ENCODE measurements at regions not wholly inside any gene's neighbourhood (a gene's known extent, or its start where the extent isn't known, plus 50 kb on each side); places are given as distances from the start of the nearest gene placed in this dataset.

GRCh38 chr1:221933814-221934213 lies 191.9 kb upstream of the DUSP10 start:
- Mint-ChIP-seq H3K27ac (no peak overlapping the region), H3K9me3 (peaks cover 21% of the 10 kb centered on the region), H3K27me3 (ENCODE audit: insufficient read depth) (no peaks in the 10 kb centered on the region), H3K4me1 (no peaks in the 10 kb centered on the region), H3K4me3 (no peak overlapping the region), H3K36me3 (ENCODE audit: low read depth) (peaks cover 4% of the 10 kb centered on the region)
- Histone ChIP-seq H3K4me3 (ENCODE audit: low read length) (no peak overlapping the region), H3K9me3 (ENCODE audit: control insufficient read depth, low read length) (peaks cover 9% of the 10 kb centered on the region), H3K36me3 (ENCODE audit: control insufficient read depth, insufficient read depth, low read length) (no peaks in the 10 kb centered on the region), H3K27ac (ENCODE audit: low read depth, low read length) (no peak overlapping the region), H3K4me1 (ENCODE audit: control insufficient read depth, insufficient read depth, low read length) (no peaks in the 10 kb centered on the region), H3K27me3 (ENCODE audit: control insufficient read depth, insufficient read depth, low read length, poor library complexity, severe bottlenecking) (no peaks in the 10 kb centered on the region), H3K9ac (ENCODE audit: extremely low read depth, low read length, poor library complexity, severe bottlenecking) (no peak overlapping the region)
- 100% methylated on average over 2 of the region's 2 CpGs; no CpG with 5 or more reads in 1 of the 2 experiments for WGBS, 2 experiments (ENCODE audit: insufficient coverage in 1 of 2, insufficient read length in 1 of 2)
- DNase-seq: no peak
- no peak for TF ChIP-seq CTCF (conservative IDR thresholded peaks at IDR 0.05)

- no peak overlapping the region for H3K9ac ChIP-seq (ENCODE audit: extremely low read depth, low read length, poor library complexity, severe bottlenecking)
- H3K27ac ChIP-seq (ENCODE audit: low read depth, low read length): no peak overlapping the region
- peaks cover 9% of the 10 kb centered on the region for H3K9me3 ChIP-seq (ENCODE audit: control insufficient read depth, low read length)
- Mint-ChIP-seq H3K36me3 (ENCODE audit: low read depth) (no peaks in the 10 kb centered on the region), H3K27me3 (ENCODE audit: insufficient read depth) (no peaks in the 10 kb centered on the region), H3K4me1 (peaks cover 8% of the 10 kb centered on the region), H3K27ac (no peak overlapping the region), H3K4me3 (no peak overlapping the region), H3K9me3 (peaks cover 5% of the 10 kb centered on the region)
- no peaks in the 10 kb centered on the region for H3K36me3 ChIP-seq (ENCODE audit: control insufficient read depth, insufficient read depth, low read length)
- no peak for DNase-seq
- 87 to 95% methylated on average over 3 to 4 of the region's 4 CpGs for WGBS, 2 experiments (ENCODE audit: insufficient coverage in 1 of 2, insufficient read length in 1 of 2)
- no peak for TF ChIP-seq CTCF (conservative IDR thresholded peaks at IDR 0.05)
- H3K4me1 ChIP-seq (ENCODE audit: control insufficient read depth, insufficient read depth, low read length): no peaks in the 10 kb centered on the region
- no peaks in the 10 kb centered on the region for H3K27me3 ChIP-seq (ENCODE audit: control insufficient read depth, insufficient read depth, low read length, poor library complexity, severe bottlenecking)
- no peak overlapping the region for H3K4me3 ChIP-seq (ENCODE audit: low read length)
Measured at GRCh38 chr1:221926441-221926840, 184.6 kb upstream of the DUSP10 start.

- no peak overlapping the region for H3K4me3 Mint-ChIP-seq
- Histone ChIP-seq H3K9me3 (ENCODE audit: control insufficient read depth, low read length) (peaks cover 9% of the 10 kb centered on the region), H3K27me3 (ENCODE audit: control insufficient read depth, insufficient read depth, low read length, poor library complexity, severe bottlenecking) (no peaks in the 10 kb centered on the region), H3K4me1 (ENCODE audit: control insufficient read depth, insufficient read depth, low read length) (no peaks in the 10 kb centered on the region), H3K9ac (ENCODE audit: extremely low read depth, low read length, poor library complexity, severe bottlenecking) (no peak overlapping the region), H3K4me3 (ENCODE audit: low read length) (no peak overlapping the region), H3K27ac (ENCODE audit: low read depth, low read length) (no peak overlapping the region), H3K36me3 (ENCODE audit: control insufficient read depth, insufficient read depth, low read length) (no peaks in the 10 kb centered on the region)
- WGBS, 2 experiments (ENCODE audit: insufficient coverage in 1 of 2, insufficient read length in 1 of 2): 80 to 100% methylated on average over 1 of the region's 1 CpG
- H3K4me1 Mint-ChIP-seq: peaks cover 12% of the 10 kb centered on the region
- DNase-seq: no peak
- H3K9me3 Mint-ChIP-seq: peaks cover 2% of the 10 kb centered on the region
- TF ChIP-seq CTCF (conservative IDR thresholded peaks at IDR 0.05): no peak
- no peaks in the 10 kb centered on the region for H3K36me3 Mint-ChIP-seq (ENCODE audit: low read depth)
- H3K27me3 Mint-ChIP-seq (ENCODE audit: insufficient read depth): no peaks in the 10 kb centered on the region
- no peak overlapping the region for H3K27ac Mint-ChIP-seq
Measured at GRCh38 chr1:221925947-221926346, 184.1 kb upstream of the DUSP10 start.
